ENCODE measurements at regions not wholly inside any gene's neighbourhood (a gene's known extent, or its start where the extent isn't known, plus 50 kb on each side); places are given as distances from the start of the nearest gene placed in this dataset.

DNA sequence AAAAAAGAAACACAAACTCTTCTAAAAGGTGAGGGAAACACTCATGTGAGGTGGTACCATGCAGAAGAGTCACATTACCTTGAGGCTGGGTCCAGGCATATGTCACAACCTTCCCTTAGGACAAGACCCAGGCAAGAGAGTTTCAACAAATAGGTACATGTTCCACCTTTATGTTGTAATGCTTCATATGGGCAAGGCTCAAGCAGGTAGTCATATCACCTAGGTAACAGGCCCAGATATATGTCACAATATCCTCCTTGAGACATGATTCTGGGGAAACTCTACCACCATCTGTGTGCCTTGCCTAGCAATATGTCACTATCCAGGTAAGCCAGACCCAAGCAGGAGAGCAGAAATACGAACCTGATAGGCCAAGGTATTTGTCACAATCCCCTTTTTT lies 892.2 kb upstream of the AMELY start:
- no peak overlapping the region for H3K27ac ChIP-seq (ENCODE audit: low read depth in 2 of 2, low read length in 2 of 2)
- no peaks in the 10 kb centered on the region for H3K4me1 ChIP-seq (ENCODE audit: control insufficient read depth in 2 of 3, insufficient read depth in 2 of 3, low read depth in 1 of 3, low read length in 3 of 3)
- TF ChIP-seq, protein P1, sequence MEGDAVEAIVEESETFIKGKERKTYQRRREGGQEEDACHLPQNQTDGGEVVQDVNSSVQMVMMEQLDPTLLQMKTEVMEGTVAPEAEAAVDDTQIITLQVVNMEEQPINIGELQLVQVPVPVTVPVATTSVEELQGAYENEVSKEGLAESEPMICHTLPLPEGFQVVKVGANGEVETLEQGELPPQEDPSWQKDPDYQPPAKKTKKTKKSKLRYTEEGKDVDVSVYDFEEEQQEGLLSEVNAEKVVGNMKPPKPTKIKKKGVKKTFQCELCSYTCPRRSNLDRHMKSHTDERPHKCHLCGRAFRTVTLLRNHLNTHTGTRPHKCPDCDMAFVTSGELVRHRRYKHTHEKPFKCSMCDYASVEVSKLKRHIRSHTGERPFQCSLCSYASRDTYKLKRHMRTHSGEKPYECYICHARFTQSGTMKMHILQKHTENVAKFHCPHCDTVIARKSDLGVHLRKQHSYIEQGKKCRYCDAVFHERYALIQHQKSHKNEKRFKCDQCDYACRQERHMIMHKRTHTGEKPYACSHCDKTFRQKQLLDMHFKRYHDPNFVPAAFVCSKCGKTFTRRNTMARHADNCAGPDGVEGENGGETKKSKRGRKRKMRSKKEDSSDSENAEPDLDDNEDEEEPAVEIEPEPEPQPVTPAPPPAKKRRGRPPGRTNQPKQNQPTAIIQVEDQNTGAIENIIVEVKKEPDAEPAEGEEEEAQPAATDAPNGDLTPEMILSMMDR (IDR thresholded peaks at IDR 0.05; ENCODE audit: borderline replicate concordance, extremely low read depth, insufficient read depth): no peak
- no peaks in the 10 kb centered on the region for H3K36me3 ChIP-seq (ENCODE audit: control insufficient read depth in 2 of 3, insufficient read depth in 3 of 3, low read length in 3 of 3)
- H3K9ac ChIP-seq (ENCODE audit: low read length in 3 of 3): no peak overlapping the region
- no peak for DNase-seq
- FAIRE-seq: no peak
- no peak overlapping the region for H3K4me3 ChIP-seq (ENCODE audit: low read length in 3 of 3)
- intact Hi-C loops (cut with DNase I): no loop called here
- H3K9me3 ChIP-seq (ENCODE audit: control insufficient read depth in 2 of 3, insufficient read depth in 1 of 3, low read length in 3 of 3): no peaks in the 10 kb centered on the region
- no peaks in the 10 kb centered on the region for H3K27me3 ChIP-seq (ENCODE audit: control insufficient read depth, insufficient read depth, low read length)

DNA sequence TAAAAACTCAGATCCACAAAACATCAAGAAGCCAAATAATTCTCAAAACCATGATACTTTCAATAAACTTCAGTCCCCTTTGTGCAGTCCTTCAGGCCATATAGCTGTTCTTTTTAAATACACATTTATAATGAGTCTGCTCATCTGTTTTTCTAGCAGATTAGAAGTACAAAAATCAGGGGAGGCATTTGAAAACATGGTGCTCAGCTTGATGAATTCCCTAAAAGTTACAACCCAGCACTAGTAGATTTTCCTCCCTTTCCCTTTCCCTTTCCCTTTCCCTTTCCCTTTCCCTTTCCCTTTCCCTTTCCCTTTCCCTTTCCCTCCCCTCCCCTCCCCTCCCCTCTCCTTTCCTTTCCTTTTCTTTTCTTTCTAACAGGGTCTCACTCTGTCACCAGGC lies 884.6 kb upstream of the AMELY start:
- Histone ChIP-seq H3K27me3 (ENCODE audit: control insufficient read depth, insufficient read depth, low read length) (no peaks in the 10 kb centered on the region), H3K4me1 (ENCODE audit: control insufficient read depth in 2 of 3, insufficient read depth in 2 of 3, low read depth in 1 of 3, low read length in 3 of 3) (no peaks in the 10 kb centered on the region), H3K4me3 (ENCODE audit: low read length in 3 of 3) (no peak overlapping the region), H3K27ac (ENCODE audit: low read depth in 2 of 2, low read length in 2 of 2) (no peak overlapping the region), H3K36me3 (ENCODE audit: control insufficient read depth in 2 of 3, insufficient read depth in 3 of 3, low read length in 3 of 3) (no peaks in the 10 kb centered on the region), H3K9me3 (ENCODE audit: control insufficient read depth in 2 of 3, insufficient read depth in 1 of 3, low read length in 3 of 3) (no peaks in the 10 kb centered on the region), H3K9ac (ENCODE audit: low read length in 3 of 3) (no peak overlapping the region)
- TF ChIP-seq, protein P1 (IDR thresholded peaks at IDR 0.05; ENCODE audit: borderline replicate concordance, extremely low read depth, insufficient read depth): no peak
- intact Hi-C loops (cut with DNase I): no loop called here
- FAIRE-seq: no peak
- DNase-seq: no peak

DNA sequence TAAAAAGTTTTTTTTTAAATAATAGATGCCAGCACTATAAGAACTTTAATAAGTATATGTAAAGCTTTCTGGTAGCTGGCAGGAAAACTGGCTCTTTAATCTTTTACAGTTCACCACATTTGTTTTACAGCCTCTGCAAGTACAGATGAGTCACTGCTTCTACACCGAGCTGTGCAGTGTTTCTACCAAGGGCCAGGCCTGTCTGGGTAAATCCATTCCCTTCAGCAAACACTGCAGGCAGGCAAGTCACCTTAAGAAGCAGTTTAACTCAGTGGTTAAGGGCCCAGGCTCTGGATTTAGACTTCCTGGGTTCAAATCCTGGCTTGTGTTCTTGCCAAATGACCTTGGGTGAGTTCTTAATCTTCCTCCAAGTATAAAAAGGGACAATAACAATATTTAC lies 882.9 kb upstream of the AMELY start:
- Histone ChIP-seq H3K4me3 (ENCODE audit: low read length in 3 of 3) (no peak overlapping the region), H3K36me3 (ENCODE audit: control insufficient read depth in 2 of 3, insufficient read depth in 3 of 3, low read length in 3 of 3) (no peaks in the 10 kb centered on the region), H3K9ac (ENCODE audit: low read length in 3 of 3) (no peak overlapping the region), H3K27me3 (ENCODE audit: control insufficient read depth, insufficient read depth, low read length) (no peaks in the 10 kb centered on the region), H3K4me1 (ENCODE audit: control insufficient read depth in 2 of 3, insufficient read depth in 2 of 3, low read depth in 1 of 3, low read length in 3 of 3) (no peaks in the 10 kb centered on the region), H3K9me3 (ENCODE audit: control insufficient read depth in 2 of 3, insufficient read depth in 1 of 3, low read length in 3 of 3) (no peaks in the 10 kb centered on the region), H3K27ac (ENCODE audit: low read depth in 2 of 2, low read length in 2 of 2) (no peak overlapping the region)
- no peak for DNase-seq
- TF ChIP-seq, protein P1 (IDR thresholded peaks at IDR 0.05; ENCODE audit: borderline replicate concordance, extremely low read depth, insufficient read depth): no peak
- FAIRE-seq: no peak
- intact Hi-C loops (cut with DNase I): no loop called here

DNA sequence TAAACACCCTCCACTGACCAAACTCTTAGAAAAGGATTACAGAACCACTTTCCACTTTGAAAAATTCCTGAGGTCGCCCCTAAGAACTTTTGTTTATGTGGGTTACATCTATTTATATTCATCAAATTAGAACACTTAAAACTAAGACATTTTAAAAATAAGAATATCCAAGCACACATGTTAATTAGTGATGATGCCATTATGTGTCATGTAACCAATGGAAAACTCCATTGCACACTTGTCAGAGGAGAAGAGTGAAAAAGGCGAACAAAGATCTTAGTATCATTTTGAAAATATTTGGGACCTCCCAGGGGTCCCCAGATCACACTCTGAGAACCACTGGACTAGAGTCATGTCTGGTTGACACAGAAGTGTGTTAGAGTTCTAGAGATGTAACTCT lies 882.4 kb upstream of the AMELY start:
- Histone ChIP-seq H3K4me1 (ENCODE audit: control insufficient read depth in 2 of 3, insufficient read depth in 2 of 3, low read depth in 1 of 3, low read length in 3 of 3) (no peaks in the 10 kb centered on the region), H3K4me3 (ENCODE audit: low read length in 3 of 3) (no peak overlapping the region), H3K27ac (ENCODE audit: low read depth in 2 of 2, low read length in 2 of 2) (no peak overlapping the region), H3K27me3 (ENCODE audit: control insufficient read depth, insufficient read depth, low read length) (no peaks in the 10 kb centered on the region), H3K9me3 (ENCODE audit: control insufficient read depth in 2 of 3, insufficient read depth in 1 of 3, low read length in 3 of 3) (no peaks in the 10 kb centered on the region), H3K36me3 (ENCODE audit: control insufficient read depth in 2 of 3, insufficient read depth in 3 of 3, low read length in 3 of 3) (no peaks in the 10 kb centered on the region), H3K9ac (ENCODE audit: low read length in 3 of 3) (no peak overlapping the region)
- TF ChIP-seq, protein P1 (IDR thresholded peaks at IDR 0.05; ENCODE audit: borderline replicate concordance, extremely low read depth, insufficient read depth): no peak
- DNase-seq (no peak), FAIRE-seq (no peak)
- intact Hi-C loops (cut with DNase I): no loop called here
